Gastrocnemius medialis (tissue), 4 donors: ENCODE measurements at regions not wholly inside any gene's neighbourhood (a gene's known extent, or its start where the extent isn't known, plus 50 kb on each side); places are given as distances from the start of the nearest gene placed in this dataset.

Experiments
- ATAC-seq, 2 donors: fragments of 150-250 bp; one replicate each; pipeline ENCODE4 v1.9.1; 2016
- DNase-seq, 2 donors: peaks; one replicate each; pipeline ENCODE4 v3.0.0-alpha.2; 2019
- H3K27ac ChIP-seq, 4 donors: fragments of 200-600 bp; sonication (generic); 1 replicate in 1 of 4; 2 replicates in 3 of 4; pipeline ENCODE4 v1.5.1; 2016 to 2018; ENCODE audit warnings: mild to moderate bottlenecking in 2 of 4, moderate library complexity in 1 of 4
- H3K27me3 ChIP-seq, 3 donors: fragments of 200-600 bp; sonication (generic) in 2 of 3; 1 replicate in 1 of 3; 2 replicates in 2 of 3; pipeline versions ENCODE4 v1.5.1 to v1.6.0; 2016 to 2019; ENCODE audit warnings: mild to moderate bottlenecking in 1 of 3, moderate library complexity in 1 of 3
- H3K36me3 ChIP-seq, 2 donors: fragments of 200-600 bp; sonication (generic) in 1 of 2; one replicate each; pipeline ENCODE4 v1.5.1; 2017 to 2018
- H3K4me1 ChIP-seq, 2 donors: fragments of 200-600 bp; sonication (generic) in 1 of 2; one replicate each; pipeline ENCODE4 v1.5.1; 2016 to 2017; ENCODE audit warnings: mild to moderate bottlenecking in 2 of 2
- H3K4me3 ChIP-seq, 4 donors: fragments of 200-600 bp; sonication (generic) in 3 of 4; 1 replicate in 1 of 4; 2 replicates in 3 of 4; pipeline ENCODE4 v1.5.1; 2016 to 2019; ENCODE audit warnings: mild to moderate bottlenecking in 2 of 4
- H3K9me3 ChIP-seq, 3 donors: fragments of 200-600 bp; sonication (generic) in 2 of 3; 1 replicate in 1 of 3; 2 replicates in 2 of 3; pipeline ENCODE4 v1.5.1; 2016 to 2019
- CTCF ChIP-seq, 5 experiments: fragments of 450-650 bp in 3 of 5; fragments of 200-600 bp in 2 of 5; sonication (generic) in 2 of 5; IDR thresholded peaks in 4 of 5; conservative IDR thresholded peaks in 1 of 5; 1 replicate in 4 of 5; 2 replicates in 1 of 5; pipeline ENCODE4 v1.5.1; 2016 to 2019; ENCODE audit warnings: antibody characterized with exemption in 5 of 5, mild to moderate bottlenecking in 3 of 5, moderate library complexity in 3 of 5
- POLR2A ChIP-seq, 2 donors: fragments of 450-650 bp; IDR thresholded peaks; one replicate each; pipeline ENCODE4 v1.6.1; 2017; ENCODE audit warnings: antibody characterized with exemption in 2 of 2, mild to moderate bottlenecking in 2 of 2, moderate library complexity in 2 of 2
- in situ Hi-C, 4 donors: fragments of 200-750 bp; cut with MboI; loops; one replicate each; pipeline versions ENCODE4 v1.15.0 to v1.8.0; 2017; ENCODE audit warnings: low sequenced_read_pairs in 4 of 4
- intact Hi-C: fragments of 100-400 bp; cut with DNase I; formaldehyde crosslinking; loops from one replicate; pipeline ENCODE4 v1.15.1; 2023; ENCODE audit warnings: low total_unique reads

GRCh38 chr1:38128926-38129453, 82.4 kb upstream of the POU3F1 start:
- Histone ChIP-seq H3K27ac (no peak overlapping the region), H3K4me3 (no peak overlapping the region), H3K4me1 (no peaks in the 10 kb centered on the region), H3K9me3 (no peaks in the 10 kb centered on the region), H3K27me3 (peaks cover 3 to 17% (median 9%) of the 10 kb centered on the region in 3 donors), H3K36me3 (no peaks in the 10 kb centered on the region)
- DNase-seq (no peak), ATAC-seq (no peak)
- in situ Hi-C loops: no loop called here
- TF ChIP-seq POLR2A (IDR thresholded peaks at IDR 0.05) (no peak), CTCF (IDR thresholded peaks at IDR 0.05 in 4 of 5, conservative IDR thresholded peaks at IDR 0.05 in 1 of 5) (no peak)
- intact Hi-C loops: no loop called here

- intact Hi-C loops: no loop called here
- in situ Hi-C loops: no loop called here
- H3K27me3 ChIP-seq: peaks cover 3 to 13% (median 7%) of the 10 kb centered on the region in 3 donors
- no peaks in the 10 kb centered on the region for H3K9me3 ChIP-seq
- TF ChIP-seq POLR2A (IDR thresholded peaks at IDR 0.05) (no peak), CTCF (IDR thresholded peaks at IDR 0.05 in 4 of 5, conservative IDR thresholded peaks at IDR 0.05 in 1 of 5) (no peak)
- H3K36me3 ChIP-seq: no peaks in the 10 kb centered on the region
- DNase-seq (no peak), ATAC-seq (no peak)
- no peak overlapping the region for H3K27ac ChIP-seq
- H3K4me1 ChIP-seq: no peaks in the 10 kb centered on the region
- H3K4me3 ChIP-seq: no peak overlapping the region
Measured at GRCh38 chr1:38128511-38128910, 81.9 kb upstream of the POU3F1 start.

DNA sequence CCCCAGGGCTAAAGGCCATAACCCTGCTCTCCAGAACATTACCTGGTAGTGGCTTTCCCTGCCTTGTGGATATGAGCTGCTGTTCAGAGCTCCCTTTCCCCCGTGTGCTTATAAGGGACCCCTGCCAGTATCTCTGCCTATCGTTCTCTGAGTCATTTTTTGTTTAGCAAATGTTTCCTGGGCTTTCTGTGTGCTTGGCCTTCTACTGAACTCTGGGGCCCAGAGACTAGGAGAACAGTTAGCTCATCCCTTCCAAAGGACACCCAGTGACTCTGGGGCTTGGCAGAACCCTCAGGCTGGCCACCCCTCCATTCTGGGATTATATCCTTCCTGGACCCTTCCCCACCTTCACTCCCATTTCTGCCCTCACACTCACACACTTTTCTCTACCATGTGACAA, 80.8 kb upstream of the POU3F1 start:
- Histone ChIP-seq H3K4me1 (no peaks in the 10 kb centered on the region), H3K27ac (no peak overlapping the region), H3K36me3 (no peaks in the 10 kb centered on the region), H3K9me3 (no peaks in the 10 kb centered on the region), H3K4me3 (no peak overlapping the region), H3K27me3 (peaks cover 0 to 4% (median 3%) of the 10 kb centered on the region in 3 donors)
- in situ Hi-C loops: no loop called here
- no peak for ATAC-seq
- TF ChIP-seq CTCF (IDR thresholded peaks at IDR 0.05 in 4 of 5, conservative IDR thresholded peaks at IDR 0.05 in 1 of 5) (no peak), POLR2A (IDR thresholded peaks at IDR 0.05) (no peak)
- intact Hi-C loops: no loop called here
- DNase-seq: no peak

- intact Hi-C loops (no loop called here), in situ Hi-C loops (no loop called here)
- H3K36me3 ChIP-seq: no peaks in the 10 kb centered on the region
- H3K9me3 ChIP-seq: no peaks in the 10 kb centered on the region
- no peak for ATAC-seq
- H3K27ac ChIP-seq: no peak overlapping the region
- no peak for DNase-seq
- H3K4me3 ChIP-seq: no peak overlapping the region
- no peaks in the 10 kb centered on the region for H3K4me1 ChIP-seq
- no peak for TF ChIP-seq POLR2A (IDR thresholded peaks at IDR 0.05)
- TF ChIP-seq CTCF (IDR thresholded peaks at IDR 0.05 in 4 of 5, conservative IDR thresholded peaks at IDR 0.05 in 1 of 5): no peak
- H3K27me3 ChIP-seq: no peaks in the 10 kb centered on the region
Measured at GRCh38 chr1:38126970-38127369, 80.4 kb upstream of the POU3F1 start.
